ENCODE measurements at regions not wholly inside any gene's neighbourhood (a gene's known extent, or its start where the extent isn't known, plus 50 kb on each side); places are given as distances from the start of the nearest gene placed in this dataset.

- Histone ChIP-seq H3K27me3 (no peaks in the 10 kb centered on the region), H3K4me3 (ENCODE audit: low read depth, low read length) (no peak overlapping the region), H3K4me1 (no peaks in the 10 kb centered on the region), H3K36me3 (no peaks in the 10 kb centered on the region), H3K9me3 (no peaks in the 10 kb centered on the region)
- DNase-seq = no peak
- TF ChIP-seq CTCF (IDR thresholded peaks at IDR 0.05; ENCODE audit: low read depth, low read length) = no peak
Measured at GRCh38 chr4:186823989-186824388, 100.3 kb upstream of the FAT1 start.

- no peak overlapping the region for H3K4me3 ChIP-seq (ENCODE audit: low read depth, low read length)
- H3K9me3 ChIP-seq = no peaks in the 10 kb centered on the region
- no peaks in the 10 kb centered on the region for H3K4me1 ChIP-seq
- no peaks in the 10 kb centered on the region for H3K36me3 ChIP-seq
- TF ChIP-seq CTCF (IDR thresholded peaks at IDR 0.05; ENCODE audit: low read depth, low read length) = no peak
- no peak for DNase-seq
- no peaks in the 10 kb centered on the region for H3K27me3 ChIP-seq
Measured at GRCh38 chr4:186825069-186825468, 101.4 kb upstream of the FAT1 start.

- no peaks in the 10 kb centered on the region for H3K27me3 ChIP-seq
- no peak for DNase-seq
- H3K4me1 ChIP-seq = no peaks in the 10 kb centered on the region
- H3K9me3 ChIP-seq = no peaks in the 10 kb centered on the region
- no peak for TF ChIP-seq CTCF (IDR thresholded peaks at IDR 0.05; ENCODE audit: low read depth, low read length)
- H3K4me3 ChIP-seq (ENCODE audit: low read depth, low read length) = no peak overlapping the region
- H3K36me3 ChIP-seq = no peaks in the 10 kb centered on the region
Measured at GRCh38 chr4:186826006-186826405, 102.3 kb upstream of the FAT1 start.

GRCh38 chr4:186826846-186827533 is 103.3 kb upstream of the FAT1 start:
- no peaks in the 10 kb centered on the region for H3K36me3 ChIP-seq
- no peak overlapping the region for H3K4me3 ChIP-seq (ENCODE audit: low read depth, low read length)
- H3K9me3 ChIP-seq = no peaks in the 10 kb centered on the region
- H3K27me3 ChIP-seq = no peaks in the 10 kb centered on the region
- TF ChIP-seq CTCF (IDR thresholded peaks at IDR 0.05; ENCODE audit: low read depth, low read length) = no peak
- DNase-seq = no peak
- no peaks in the 10 kb centered on the region for H3K4me1 ChIP-seq

- no peaks in the 10 kb centered on the region for H3K4me1 ChIP-seq
Measured at GRCh38 chr4:186827534-186827897, 103.9 kb upstream of the FAT1 start.

More at GRCh38 chr4:186827534-186827897, 103.9 kb upstream of the FAT1 start:
- no peaks in the 10 kb centered on the region for H3K27me3 ChIP-seq
- H3K4me3 ChIP-seq (ENCODE audit: low read depth, low read length) = no peak overlapping the region
- no peaks in the 10 kb centered on the region for H3K9me3 ChIP-seq
- no peaks in the 10 kb centered on the region for H3K36me3 ChIP-seq
- TF ChIP-seq CTCF (IDR thresholded peaks at IDR 0.05; ENCODE audit: low read depth, low read length) = no peak
- DNase-seq = no peak

Data from BE2C (cell line).